Omental fat pad (tissue), 3 donors: ENCODE measurements at regions not wholly inside any gene's neighbourhood (a gene's known extent, or its start where the extent isn't known, plus 50 kb on each side); places are given as distances from the start of the nearest gene placed in this dataset.

Source experiments
- ATAC-seq: fragments of 150-250 bp; one replicate; pipeline ENCODE4 v1.9.1; 2016; ENCODE audit warnings: mild to moderate bottlenecking, moderate library complexity; ENCODE audit not compliant: low FRiP score
- DNase-seq: peaks from one replicate; pipeline ENCODE4 v3.0.0-alpha.2; 2019; ENCODE audit warnings: low spot score
- TF ChIP-seq, protein P1 (sequence below), 3 donors: fragments of 450-650 bp; IDR thresholded peaks; one replicate each; pipeline ENCODE4 v1.5.1; 2016 to 2017; ENCODE audit warnings: antibody characterized with exemption in 3 of 3, mild to moderate bottlenecking in 3 of 3, moderate library complexity in 2 of 3

DNA sequence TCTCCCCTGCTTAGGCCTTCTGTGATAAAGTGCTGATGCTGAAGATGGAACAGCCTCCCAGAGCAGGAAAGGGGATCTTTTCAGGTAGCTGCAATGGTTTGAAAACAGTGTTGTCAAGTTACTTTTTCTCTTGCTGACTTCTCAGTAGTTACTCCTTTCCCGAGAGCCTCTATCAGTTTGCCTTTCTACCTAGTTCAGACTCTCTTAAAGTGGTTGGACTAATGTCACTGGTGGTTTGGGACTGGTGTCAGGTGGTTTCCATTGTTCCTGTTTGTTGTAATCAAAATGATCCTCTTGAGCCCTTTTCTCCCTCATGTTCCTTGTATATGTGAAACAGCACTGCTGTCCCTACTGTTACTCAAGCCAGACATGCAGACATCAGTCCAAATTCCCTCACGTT lies 91.4 kb downstream of the FAM217A start:
- TF ChIP-seq, protein P1, sequence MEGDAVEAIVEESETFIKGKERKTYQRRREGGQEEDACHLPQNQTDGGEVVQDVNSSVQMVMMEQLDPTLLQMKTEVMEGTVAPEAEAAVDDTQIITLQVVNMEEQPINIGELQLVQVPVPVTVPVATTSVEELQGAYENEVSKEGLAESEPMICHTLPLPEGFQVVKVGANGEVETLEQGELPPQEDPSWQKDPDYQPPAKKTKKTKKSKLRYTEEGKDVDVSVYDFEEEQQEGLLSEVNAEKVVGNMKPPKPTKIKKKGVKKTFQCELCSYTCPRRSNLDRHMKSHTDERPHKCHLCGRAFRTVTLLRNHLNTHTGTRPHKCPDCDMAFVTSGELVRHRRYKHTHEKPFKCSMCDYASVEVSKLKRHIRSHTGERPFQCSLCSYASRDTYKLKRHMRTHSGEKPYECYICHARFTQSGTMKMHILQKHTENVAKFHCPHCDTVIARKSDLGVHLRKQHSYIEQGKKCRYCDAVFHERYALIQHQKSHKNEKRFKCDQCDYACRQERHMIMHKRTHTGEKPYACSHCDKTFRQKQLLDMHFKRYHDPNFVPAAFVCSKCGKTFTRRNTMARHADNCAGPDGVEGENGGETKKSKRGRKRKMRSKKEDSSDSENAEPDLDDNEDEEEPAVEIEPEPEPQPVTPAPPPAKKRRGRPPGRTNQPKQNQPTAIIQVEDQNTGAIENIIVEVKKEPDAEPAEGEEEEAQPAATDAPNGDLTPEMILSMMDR (IDR thresholded peaks at IDR 0.05): no peak
- DNase-seq: no peak
- ATAC-seq: no peak

DNA sequence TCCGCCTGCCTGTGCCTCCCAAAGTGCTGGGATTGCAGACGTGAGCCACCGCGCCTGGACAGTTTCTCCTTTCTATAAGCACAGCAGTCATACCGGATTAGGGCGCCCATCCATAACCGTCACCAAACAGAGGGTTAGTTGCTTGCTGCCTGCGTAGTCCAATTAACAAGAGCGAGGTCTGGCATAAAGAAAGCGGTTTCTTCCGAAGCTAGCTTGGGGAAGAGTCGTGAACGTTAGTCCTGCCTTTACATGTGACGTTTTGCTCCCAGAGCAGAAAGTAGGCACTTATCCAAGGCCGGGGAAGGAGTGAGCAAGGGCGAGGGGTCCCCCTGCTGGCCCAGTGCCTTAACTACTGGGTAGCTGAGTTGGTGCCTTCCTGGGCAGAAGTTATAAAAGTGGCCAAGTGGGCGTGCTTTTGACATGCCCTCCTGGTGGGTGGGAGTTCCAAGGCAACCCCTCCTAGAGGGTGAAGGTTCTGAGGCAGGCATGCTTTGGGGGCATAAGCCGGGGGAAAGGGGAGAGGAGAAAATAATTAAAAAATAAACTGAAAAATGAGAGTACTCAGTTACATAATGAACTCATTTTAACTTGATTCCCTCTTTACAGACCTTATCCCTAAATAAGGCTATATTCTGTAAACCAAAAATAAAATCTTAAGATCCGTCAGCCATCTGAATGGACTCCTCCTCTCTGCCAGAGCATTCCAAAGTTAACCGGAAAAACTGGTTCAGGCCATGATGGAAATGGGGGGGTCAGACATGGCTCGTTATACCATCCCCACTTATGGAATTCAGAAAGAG lies 88.0 kb downstream of the FAM217A start:
- peak; percentile 78 for DNase-seq
- TF ChIP-seq, protein P1 (IDR thresholded peaks at IDR 0.05): peak in 1 of 3 donors; percentile 67
- ATAC-seq: peak; percentile 97

DNA sequence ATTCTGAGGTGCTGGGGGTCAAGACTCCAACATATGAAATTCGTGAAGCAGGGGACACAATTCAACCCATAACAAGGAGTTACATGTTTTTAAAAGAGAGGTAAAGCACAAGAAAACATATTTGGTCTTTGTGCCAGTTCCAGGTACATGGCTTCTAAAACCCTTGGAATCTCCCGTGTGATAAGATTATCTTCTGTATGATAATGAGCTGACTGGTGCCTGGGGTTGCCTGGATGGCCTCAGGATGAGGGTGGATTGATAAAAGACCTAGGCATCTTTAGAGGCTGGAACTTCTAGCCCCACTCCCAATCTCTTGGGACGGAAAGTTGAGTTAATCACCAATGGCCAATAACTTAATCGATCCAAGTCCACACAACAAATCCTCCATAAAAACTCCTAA lies 87.0 kb downstream of the FAM217A start:
- TF ChIP-seq, protein P1 (IDR thresholded peaks at IDR 0.05): no peak
- DNase-seq (no peak), ATAC-seq (no peak)

DNA sequence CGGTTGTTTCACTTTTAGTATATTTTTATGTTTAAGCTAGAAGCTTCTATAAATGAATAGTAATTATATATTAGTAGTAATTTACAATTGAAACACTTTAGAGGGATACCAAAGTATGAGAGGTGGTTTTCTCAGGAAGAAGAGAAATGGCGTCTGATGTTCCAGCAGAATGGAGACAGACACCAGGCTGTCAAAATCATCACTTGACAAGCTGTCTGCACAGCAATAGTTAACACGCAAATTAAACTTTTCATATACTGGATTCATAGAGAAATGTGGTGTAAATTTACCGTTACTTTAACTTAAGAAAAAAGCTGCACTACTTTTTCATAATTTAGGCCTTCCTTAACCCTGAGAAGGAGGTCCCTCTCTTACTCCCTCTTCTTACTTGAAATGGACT lies 82.6 kb downstream of the FAM217A start:
- ATAC-seq (no peak), DNase-seq (no peak)
- TF ChIP-seq, protein P1 (IDR thresholded peaks at IDR 0.05): no peak

DNA sequence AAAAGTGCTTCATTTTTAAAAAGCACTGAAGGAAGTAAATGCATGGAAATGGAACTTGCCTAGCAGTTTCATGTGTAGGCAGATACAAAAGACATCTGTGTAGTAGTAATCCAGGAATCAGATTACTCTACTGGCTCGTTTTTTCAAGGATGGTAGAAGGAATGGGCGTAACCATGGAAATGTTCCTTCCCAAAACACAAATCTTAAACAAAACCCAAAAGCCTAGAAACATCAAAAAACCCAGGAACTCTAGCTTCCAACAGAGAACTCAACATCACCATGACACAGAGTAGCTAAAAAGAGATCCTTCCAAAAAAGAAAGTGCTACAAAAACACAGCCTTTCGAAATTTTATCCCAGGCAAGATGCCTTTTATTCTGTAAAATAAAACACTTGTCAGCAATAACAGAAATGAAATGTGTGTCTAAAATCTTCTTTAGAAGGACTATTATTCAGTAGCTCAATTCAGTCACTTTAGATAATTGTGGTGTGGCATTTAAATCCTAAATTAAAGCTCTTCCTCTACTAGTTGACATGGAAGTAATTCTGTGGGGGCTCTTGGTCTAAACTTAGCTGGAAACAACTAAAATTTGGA lies 81.7 kb downstream of the FAM217A start:
- TF ChIP-seq, protein P1 (IDR thresholded peaks at IDR 0.05): no peak
- DNase-seq: no peak
- peak; percentile 61 for ATAC-seq

DNA sequence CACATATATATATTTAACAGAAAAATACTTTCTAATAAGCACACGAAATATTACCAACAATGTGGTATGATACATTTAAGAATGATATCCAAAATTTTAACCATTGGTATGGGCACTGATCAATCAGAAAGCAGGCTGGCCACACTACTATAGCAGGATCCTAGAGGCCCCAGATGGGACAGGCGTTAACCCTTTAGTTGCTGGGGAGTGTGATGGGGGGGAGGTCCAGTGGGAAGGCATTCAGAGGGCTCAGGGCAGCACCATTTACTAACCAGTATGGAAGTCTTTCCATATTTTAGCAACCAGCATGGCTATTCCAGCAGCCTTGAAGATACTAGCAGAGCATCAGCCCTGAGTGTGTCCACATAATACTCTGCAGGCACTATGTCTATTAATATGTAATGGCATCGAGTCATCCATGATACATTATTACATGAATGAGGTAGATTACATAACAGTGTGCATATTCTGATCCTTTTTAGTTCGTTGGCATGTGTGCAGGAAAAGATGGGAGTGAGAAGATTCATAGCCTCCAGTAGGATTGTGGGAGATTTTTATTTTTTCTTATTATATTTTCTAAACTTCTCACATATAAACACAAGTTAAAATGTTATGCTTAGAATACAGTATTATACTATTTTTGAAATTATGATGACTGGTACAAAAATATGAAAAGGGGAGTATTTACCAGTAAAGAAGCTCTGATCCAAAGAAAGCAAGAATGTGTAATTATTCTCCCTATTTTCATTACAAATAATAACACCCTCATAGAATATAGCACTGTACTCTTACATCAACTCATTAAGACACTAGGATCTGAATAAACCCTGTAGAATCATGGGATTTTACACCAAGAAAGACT lies 78.9 kb downstream of the FAM217A start:
- TF ChIP-seq, protein P1 (IDR thresholded peaks at IDR 0.05): no peak
- ATAC-seq (no peak), DNase-seq (no peak)
